Breast epithelium (tissue), 4 donors: ENCODE measurements at regions not wholly inside any gene's neighbourhood (a gene's known extent, or its start where the extent isn't known, plus 50 kb on each side); places are given as distances from the start of the nearest gene placed in this dataset.

ENCODE experiments used
- DNase-seq, 2 donors: peaks; one replicate each; pipeline ENCODE4 v3.0.0-alpha.2; 2019; ENCODE audit warnings: low spot score in 2 of 2
- H3K27ac ChIP-seq, 2 donors: fragments of 200-600 bp; sonication (generic) in 1 of 2; one replicate each; pipeline ENCODE4 v1.5.1; 2016 to 2019; ENCODE audit warnings: mild to moderate bottlenecking in 1 of 2
- H3K27me3 ChIP-seq, 2 donors: fragments of 200-600 bp; sonication (generic) in 1 of 2; one replicate each; pipeline versions ENCODE4 v1.5.1 to v1.6.0; 2017 to 2019; ENCODE audit warnings: control low read depth in 1 of 2, mild to moderate bottlenecking in 1 of 2
- H3K36me3 ChIP-seq: fragments of 200-600 bp; one replicate; pipeline ENCODE4 v1.5.1; 2019
- H3K4me1 ChIP-seq, 2 donors: fragments of 200-600 bp; sonication (generic); one replicate each; pipeline ENCODE4 v1.5.1; 2016 to 2019; ENCODE audit warnings: control low read depth in 1 of 2
- H3K4me3 ChIP-seq, 3 donors: fragments of 200-600 bp; sonication (generic); 1 replicate in 2 of 3; 2 replicates in 1 of 3; pipeline ENCODE4 v1.5.1; 2016 to 2019; ENCODE audit warnings: mild to moderate bottlenecking in 3 of 3, moderate library complexity in 2 of 3
- H3K9me3 ChIP-seq, 2 donors: fragments of 200-600 bp; sonication (generic) in 1 of 2; one replicate each; pipeline ENCODE4 v1.5.1; 2016 to 2019; ENCODE audit warnings: control low read depth in 1 of 2
- POLR2A ChIP-seq: fragments of 450-650 bp; IDR thresholded peaks from one replicate; pipeline ENCODE4 v1.6.1; 2016; ENCODE audit warnings: antibody characterized with exemption, mild to moderate bottlenecking, moderate library complexity
- POLR2AphosphoS5 ChIP-seq, 3 donors: sonication (generic); formaldehyde crosslinking; IDR thresholded peaks; one replicate each; pipeline ENCODE4 v1.6.1; 2017; ENCODE audit warnings: antibody characterized with exemption in 3 of 3
- intact Hi-C: fragments of 100-400 bp; cut with DNase I; formaldehyde crosslinking; loops from one replicate; pipeline ENCODE4 v1.15.1; 2023; ENCODE audit warnings: low total_unique reads
- TF ChIP-seq, protein P1 (sequence below), 3 donors: fragments of 450-650 bp; IDR thresholded peaks; one replicate each; pipeline ENCODE4 v1.5.1; 2016 to 2017; ENCODE audit warnings: antibody characterized with exemption in 3 of 3, mild to moderate bottlenecking in 3 of 3, moderate library complexity in 3 of 3

DNA sequence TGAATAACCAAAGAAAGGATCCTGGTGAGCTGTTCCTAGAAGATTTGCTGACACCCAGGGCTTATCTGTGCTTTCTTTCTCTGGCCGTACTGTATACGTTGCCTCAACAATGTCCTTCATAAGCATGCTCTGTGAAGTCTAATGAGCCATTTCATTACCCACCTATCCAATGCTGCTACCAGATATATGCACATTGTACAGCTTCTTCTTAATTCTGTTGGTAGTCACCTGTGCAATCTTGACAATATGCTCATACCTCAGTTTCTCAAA is 731.8 kb upstream of the NCAM2 start:
- H3K9me3 ChIP-seq, result no peaks in the 10 kb centered on the region
- no peaks in the 10 kb centered on the region for H3K4me1 ChIP-seq
- intact Hi-C loops, result no loop called here
- TF ChIP-seq POLR2A (no peak), POLR2AphosphoS5 (IDR thresholded peaks at IDR 0.05) (no peak)
- TF ChIP-seq, protein P1, sequence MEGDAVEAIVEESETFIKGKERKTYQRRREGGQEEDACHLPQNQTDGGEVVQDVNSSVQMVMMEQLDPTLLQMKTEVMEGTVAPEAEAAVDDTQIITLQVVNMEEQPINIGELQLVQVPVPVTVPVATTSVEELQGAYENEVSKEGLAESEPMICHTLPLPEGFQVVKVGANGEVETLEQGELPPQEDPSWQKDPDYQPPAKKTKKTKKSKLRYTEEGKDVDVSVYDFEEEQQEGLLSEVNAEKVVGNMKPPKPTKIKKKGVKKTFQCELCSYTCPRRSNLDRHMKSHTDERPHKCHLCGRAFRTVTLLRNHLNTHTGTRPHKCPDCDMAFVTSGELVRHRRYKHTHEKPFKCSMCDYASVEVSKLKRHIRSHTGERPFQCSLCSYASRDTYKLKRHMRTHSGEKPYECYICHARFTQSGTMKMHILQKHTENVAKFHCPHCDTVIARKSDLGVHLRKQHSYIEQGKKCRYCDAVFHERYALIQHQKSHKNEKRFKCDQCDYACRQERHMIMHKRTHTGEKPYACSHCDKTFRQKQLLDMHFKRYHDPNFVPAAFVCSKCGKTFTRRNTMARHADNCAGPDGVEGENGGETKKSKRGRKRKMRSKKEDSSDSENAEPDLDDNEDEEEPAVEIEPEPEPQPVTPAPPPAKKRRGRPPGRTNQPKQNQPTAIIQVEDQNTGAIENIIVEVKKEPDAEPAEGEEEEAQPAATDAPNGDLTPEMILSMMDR (IDR thresholded peaks at IDR 0.05), result no peak
- DNase-seq, result no peak
- no peaks in the 10 kb centered on the region for H3K27me3 ChIP-seq
- no peaks in the 10 kb centered on the region for H3K36me3 ChIP-seq
- H3K27ac ChIP-seq, result no peak overlapping the region
- no peak overlapping the region for H3K4me3 ChIP-seq

DNA sequence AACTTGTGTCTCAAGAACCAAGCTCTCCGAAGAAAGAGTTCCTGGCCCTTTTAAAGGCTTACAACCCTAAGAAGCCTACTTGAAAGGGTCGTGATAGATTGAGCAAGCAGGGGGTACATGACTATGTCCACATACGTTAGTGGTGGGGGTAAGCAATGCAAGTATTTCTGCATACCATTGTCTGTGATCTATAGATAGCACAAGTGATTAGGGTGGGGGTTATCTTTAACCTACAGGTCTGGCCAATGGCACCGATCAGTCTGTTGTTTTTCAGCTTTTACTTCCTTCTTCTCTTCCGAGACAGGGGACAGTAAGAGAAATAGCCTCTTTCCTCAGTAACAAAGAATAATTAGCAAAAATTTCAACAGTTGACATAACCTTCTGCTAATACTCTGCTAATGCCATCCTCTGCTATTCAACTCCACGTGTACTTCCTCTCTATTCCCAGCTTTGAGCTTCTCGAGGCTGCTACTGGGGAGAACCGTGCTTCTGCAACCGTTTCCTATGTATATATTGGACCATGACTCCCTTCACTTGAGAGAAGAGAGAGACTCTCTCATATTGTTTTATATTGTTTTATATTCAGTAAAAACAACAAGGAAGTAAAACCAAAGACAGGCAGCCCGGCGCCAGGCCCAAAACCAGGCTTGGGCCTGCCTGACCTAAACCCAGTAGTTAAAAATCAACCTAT is 727.7 kb upstream of the NCAM2 start:
- H3K36me3 ChIP-seq, result no peaks in the 10 kb centered on the region
- no peaks in the 10 kb centered on the region for H3K4me1 ChIP-seq
- H3K27ac ChIP-seq, result no peak overlapping the region
- H3K4me3 ChIP-seq, result no peak overlapping the region
- no peaks in the 10 kb centered on the region for H3K9me3 ChIP-seq
- intact Hi-C loops, result no loop called here
- no peak for DNase-seq
- no peaks in the 10 kb centered on the region for H3K27me3 ChIP-seq
- TF ChIP-seq POLR2A (no peak), POLR2AphosphoS5 (IDR thresholded peaks at IDR 0.05) (no peak)
- TF ChIP-seq, protein P1 (IDR thresholded peaks at IDR 0.05), result no peak

DNA sequence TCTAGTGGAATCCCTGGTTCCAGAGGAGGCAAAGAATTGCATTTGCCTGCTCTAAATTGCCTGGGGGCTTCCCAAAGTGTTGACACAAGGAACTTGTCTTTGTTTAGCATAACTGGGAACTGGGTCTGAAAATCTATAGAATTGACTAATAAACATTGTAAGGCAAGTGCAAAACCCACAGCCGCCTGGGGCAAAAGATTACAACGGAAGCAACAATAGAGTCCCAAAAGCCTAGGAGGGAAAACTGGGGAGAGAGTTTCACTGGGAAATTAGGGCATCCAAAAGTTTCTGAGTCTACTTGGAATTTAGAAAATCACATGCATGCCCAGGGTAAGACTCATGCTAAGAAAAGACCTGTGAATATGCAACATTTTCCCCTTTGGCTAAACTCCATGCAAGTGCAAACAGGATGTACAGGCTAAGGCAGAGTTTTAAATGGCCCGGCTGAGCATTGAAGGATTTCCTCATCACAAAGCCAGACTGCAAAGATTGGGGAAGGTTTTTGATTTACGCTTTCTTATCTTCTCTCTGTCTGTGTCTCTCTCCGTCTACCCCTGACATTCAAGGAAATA is 725.3 kb upstream of the NCAM2 start:
- no peaks in the 10 kb centered on the region for H3K27me3 ChIP-seq
- H3K27ac ChIP-seq, result no peak overlapping the region
- intact Hi-C loops, result no loop called here
- H3K4me3 ChIP-seq, result no peak overlapping the region
- no peak for TF ChIP-seq POLR2AphosphoS5 (IDR thresholded peaks at IDR 0.05)
- TF ChIP-seq POLR2A, result no peak
- TF ChIP-seq, protein P1 (IDR thresholded peaks at IDR 0.05), result no peak
- H3K9me3 ChIP-seq, result no peaks in the 10 kb centered on the region
- no peaks in the 10 kb centered on the region for H3K36me3 ChIP-seq
- DNase-seq, result no peak
- H3K4me1 ChIP-seq, result no peaks in the 10 kb centered on the region

DNA sequence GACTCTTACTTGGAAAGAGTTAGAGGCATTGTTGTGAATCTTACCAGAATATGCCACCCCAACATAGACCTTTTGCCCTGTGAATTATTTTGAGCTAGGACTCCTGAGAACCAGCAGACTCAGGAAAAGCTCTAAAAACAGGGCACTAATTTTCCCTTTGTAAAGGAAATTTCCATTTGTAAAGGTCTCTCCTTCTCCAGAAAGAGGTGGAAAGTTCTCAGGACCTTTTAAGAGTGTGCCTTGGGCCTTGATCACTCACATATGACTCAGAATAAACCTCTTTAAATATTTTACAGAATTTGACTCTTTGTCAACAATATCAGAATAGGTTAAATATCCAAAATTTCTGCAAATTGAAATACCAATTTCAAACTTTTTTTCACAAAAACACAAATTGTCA is 721.8 kb upstream of the NCAM2 start:
- no peak for DNase-seq
- H3K4me3 ChIP-seq, result no peak overlapping the region
- no peaks in the 10 kb centered on the region for H3K27me3 ChIP-seq
- H3K4me1 ChIP-seq, result no peaks in the 10 kb centered on the region
- intact Hi-C loops, result no loop called here
- no peaks in the 10 kb centered on the region for H3K36me3 ChIP-seq
- H3K9me3 ChIP-seq, result no peaks in the 10 kb centered on the region
- no peak overlapping the region for H3K27ac ChIP-seq
- TF ChIP-seq, protein P1 (IDR thresholded peaks at IDR 0.05), result no peak
- TF ChIP-seq POLR2A (no peak), POLR2AphosphoS5 (IDR thresholded peaks at IDR 0.05) (no peak)

DNA sequence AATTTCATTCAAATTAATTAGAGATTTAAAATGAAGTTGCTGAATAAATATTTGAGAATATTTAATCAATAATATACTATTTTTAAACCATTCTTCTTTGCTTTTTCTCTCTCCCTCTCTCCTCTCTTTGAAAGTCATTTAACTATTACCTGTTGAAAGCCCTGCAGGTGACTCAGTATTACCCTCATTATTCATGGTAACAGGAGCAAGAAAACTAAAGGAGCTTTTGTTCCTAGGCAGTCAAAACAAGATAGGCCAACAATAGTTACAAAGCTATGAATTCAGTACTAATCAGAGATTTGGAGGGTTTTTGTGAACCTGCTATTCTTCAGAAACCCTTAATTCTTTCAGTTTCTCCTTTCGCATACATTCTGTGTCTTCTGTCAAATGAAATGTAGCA is 721.3 kb upstream of the NCAM2 start:
- no peak for DNase-seq
- no peak for TF ChIP-seq POLR2A
- TF ChIP-seq, protein P1 (IDR thresholded peaks at IDR 0.05), result no peak
- no peak for TF ChIP-seq POLR2AphosphoS5 (IDR thresholded peaks at IDR 0.05)
- intact Hi-C loops, result no loop called here
- Histone ChIP-seq H3K9me3 (no peaks in the 10 kb centered on the region), H3K27me3 (no peaks in the 10 kb centered on the region), H3K4me3 (no peak overlapping the region), H3K27ac (no peak overlapping the region), H3K4me1 (no peaks in the 10 kb centered on the region), H3K36me3 (no peaks in the 10 kb centered on the region)
